HG03039 (cell line): ENCODE measurements at regions not wholly inside any gene's neighbourhood (a gene's known extent, or its start where the extent isn't known, plus 50 kb on each side); places are given as distances from the start of the nearest gene placed in this dataset.

Experiments
- ATAC-seq: cut with Tn5 transposase; IDR thresholded peaks from one replicate; pipeline ENCODE4 v1.9.1; 2021; ENCODE audit warnings: mild to moderate bottlenecking, moderate library complexity; ENCODE audit not compliant: unreplicated experiment

GRCh38 chr2:65864619-65865018 lies 432.2 kb upstream of the SPRED2 start:
- no peak for ATAC-seq

DNA sequence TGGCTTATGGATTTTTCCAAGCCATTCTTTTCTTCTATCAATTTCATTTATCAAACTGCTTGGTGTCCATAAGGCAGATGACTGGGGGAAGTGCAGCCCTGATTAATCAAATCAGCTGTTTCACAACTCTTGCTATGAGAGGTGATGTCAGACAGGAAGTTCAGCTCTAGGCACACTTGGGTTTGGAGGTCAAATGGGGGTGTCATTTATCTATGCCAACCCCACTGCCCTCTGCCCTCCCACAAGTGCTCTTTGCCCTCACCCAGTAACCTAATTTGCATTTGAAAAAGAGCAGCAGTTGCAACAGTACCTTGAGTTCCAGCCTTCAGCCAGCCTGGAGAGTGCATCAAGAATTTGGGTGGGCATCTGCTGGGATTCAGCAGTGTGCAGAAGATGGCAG lies 431.3 kb upstream of the SPRED2 start:
- ATAC-seq = no peak

- no peak for ATAC-seq
Measured at GRCh38 chr2:65856928-65857327, 424.5 kb upstream of the SPRED2 start.

DNA sequence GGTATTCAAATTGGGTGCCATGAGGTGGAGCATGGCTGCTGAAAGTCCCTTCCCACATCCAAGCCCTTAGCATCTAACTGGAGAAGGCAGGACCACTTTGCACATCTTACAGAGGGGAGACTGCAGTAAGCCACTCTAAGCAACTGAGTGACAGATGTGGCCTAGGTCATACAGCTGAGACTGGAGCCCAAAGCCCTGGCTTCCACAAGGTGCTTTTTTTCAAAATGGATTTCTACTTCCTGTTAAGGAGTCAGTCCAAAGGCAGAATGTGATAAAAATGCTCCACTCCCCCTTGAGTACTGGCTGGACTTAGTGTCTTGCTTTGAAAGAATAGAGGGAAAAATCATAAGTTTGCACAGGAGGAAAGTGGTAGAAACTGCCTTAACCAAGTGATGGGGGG lies 424.0 kb upstream of the SPRED2 start:
- ATAC-seq = no peak

DNA sequence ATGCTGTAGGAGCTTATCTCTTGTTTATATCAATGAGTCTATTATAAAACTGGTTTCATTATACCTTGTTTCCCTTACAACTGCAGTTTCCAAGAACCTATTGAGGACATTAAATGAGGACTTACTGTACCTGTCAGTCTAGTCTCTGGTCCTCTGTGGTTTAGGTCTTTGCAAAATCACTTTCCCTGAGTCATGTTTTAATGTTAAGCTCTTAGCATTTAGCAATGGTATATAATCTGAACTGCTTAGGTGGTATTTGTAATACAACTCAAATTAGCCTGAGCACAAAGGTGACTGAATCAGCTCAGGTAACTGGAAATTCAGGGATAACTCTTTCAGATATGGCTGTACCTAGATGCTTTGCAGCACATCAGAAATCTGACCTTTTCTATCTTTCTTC lies 418.3 kb upstream of the SPRED2 start:
- ATAC-seq = no peak

DNA sequence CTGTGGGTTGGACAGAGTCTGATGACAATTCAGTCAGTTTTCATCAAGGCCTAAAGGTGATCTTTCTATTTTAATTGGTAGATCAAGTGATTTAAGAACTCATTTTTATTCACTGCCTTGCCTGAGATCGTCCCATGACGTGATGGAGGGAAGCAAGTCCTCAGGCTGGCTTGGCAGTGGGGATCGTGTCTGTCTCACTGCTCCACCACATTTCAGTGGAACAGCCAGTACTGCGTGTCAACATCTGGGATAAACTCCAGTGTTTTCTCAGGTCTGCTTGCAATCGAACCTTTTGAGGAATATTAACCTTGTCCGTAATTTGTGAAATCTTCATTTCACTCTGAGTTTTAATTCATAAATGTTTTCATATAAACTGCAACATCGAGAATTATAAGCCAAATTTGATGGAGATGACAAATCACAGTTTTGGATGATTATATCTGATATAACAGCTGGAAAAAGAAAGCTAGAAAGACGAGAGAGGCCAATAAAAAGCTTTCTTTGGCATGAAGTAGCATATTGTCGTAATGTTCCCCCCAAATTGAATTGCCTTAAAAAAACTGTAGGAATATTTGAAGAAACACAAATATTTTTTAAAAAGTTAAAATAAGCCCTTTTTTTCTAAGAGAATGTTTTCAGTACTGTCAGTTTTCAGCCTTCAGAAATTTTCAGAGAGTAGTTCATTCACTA lies 414.7 kb upstream of the SPRED2 start:
- no peak for ATAC-seq

- no peak for ATAC-seq
Measured at GRCh38 chr2:65845442-65846182, 413.2 kb upstream of the SPRED2 start.

- no peak for ATAC-seq
Measured at GRCh38 chr2:65842104-65842503, 409.7 kb upstream of the SPRED2 start.

GRCh38 chr2:65835975-65836549 lies 403.7 kb upstream of the SPRED2 start:
- no peak for ATAC-seq

- no peak for ATAC-seq
Measured at GRCh38 chr2:65834771-65835475, 402.5 kb upstream of the SPRED2 start.

GRCh38 chr2:65834062-65834461 lies 401.7 kb upstream of the SPRED2 start:
- ATAC-seq = no peak

DNA sequence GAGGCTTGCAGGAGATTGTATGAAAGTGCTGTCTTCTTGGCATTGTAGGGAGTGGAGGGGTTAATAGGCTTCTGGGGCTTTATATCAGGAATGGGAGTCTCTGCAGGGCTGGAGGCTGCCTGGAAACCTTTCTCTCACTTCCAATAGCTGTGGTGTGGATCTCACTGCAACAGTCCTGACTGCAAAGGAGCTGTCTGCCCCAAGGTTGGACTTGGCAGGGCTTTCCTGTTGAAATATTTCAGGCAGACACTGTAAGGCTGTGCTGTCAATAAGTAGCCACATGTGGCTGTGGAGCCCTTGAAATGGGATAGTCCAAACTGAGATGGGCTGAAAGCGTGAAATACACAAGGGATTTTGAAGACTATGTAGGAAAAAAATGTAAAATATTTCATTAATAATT lies 399.1 kb upstream of the SPRED2 start:
- no peak for ATAC-seq

DNA sequence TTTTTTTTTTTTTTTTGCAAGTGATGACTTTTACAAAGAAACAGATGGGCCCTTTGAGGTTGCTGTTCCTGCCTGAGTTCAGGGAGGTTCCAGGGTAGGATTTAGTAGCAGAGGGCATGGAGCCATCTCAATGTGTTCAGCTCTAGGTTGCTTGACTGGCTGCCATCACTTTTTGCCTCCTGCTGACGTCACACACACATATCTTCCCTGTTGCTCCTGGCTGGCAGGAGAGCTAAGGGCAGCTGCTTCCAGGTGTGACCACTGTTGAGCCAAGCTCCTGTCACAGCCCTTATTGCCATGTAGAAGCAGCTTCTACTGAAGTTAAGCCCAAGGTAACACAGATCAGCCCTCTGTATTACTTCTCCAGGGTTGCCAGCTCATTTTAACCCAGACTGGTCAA lies 394.2 kb upstream of the SPRED2 start:
- no peak for ATAC-seq

DNA sequence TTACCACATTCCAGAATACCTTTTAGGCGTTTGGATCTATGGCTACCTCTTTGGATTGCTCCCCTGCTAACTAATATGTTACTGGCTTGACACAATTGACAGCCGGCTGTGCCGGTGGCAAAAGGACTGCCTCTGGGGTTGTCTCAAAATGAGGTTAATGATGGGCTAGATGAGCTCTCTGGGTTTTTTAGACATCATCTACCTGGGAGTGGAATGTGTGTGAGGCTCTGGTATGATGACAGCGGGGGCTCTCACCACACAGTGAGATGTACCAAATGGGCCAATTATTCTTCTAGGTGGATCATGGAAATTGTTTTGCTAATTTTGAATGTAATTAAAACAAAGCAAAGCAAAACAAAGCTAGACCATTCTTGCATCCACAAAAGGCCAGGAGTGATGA lies 391.1 kb upstream of the SPRED2 start:
- ATAC-seq = no peak

DNA sequence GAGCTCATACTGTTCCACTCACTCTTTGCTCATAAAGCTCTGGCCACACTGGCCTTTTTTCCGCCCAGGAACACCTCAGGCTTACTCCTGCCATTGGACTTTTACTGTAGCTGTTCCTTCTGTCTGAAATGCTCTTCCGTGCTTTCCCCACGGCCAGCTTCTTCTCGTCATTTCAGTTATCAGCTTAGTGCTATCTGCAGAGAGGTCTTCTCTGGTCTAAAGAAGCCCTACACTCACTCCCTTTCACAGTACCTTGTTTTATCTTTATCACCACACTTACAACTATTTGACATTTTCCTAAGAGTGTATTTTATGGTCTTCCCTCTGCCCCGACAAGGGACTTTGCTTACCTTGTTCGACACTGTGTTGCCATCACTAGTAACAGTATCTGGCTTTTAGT lies 388.1 kb upstream of the SPRED2 start:
- no peak for ATAC-seq

DNA sequence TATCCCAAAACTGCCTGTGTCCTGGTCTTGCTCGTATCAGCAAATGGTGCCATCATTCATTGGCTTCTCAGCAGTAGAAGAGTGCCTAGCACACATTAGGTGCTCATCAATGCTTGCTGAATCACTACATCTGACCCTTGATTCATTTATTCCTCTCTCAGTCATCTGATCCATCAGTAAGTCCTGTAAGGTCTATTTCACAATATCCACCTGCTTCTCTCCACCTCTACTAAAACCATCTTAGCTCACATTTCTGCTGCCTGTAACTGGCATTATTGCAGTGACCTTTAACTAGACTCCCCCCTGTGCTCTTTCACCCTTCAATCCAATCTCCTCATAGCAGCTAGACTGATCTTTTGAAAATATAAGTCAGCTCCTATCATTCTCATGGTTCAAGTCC lies 387.6 kb upstream of the SPRED2 start:
- ATAC-seq = no peak

- no peak for ATAC-seq
Measured at GRCh38 chr2:65818873-65819451, 386.6 kb upstream of the SPRED2 start.

DNA sequence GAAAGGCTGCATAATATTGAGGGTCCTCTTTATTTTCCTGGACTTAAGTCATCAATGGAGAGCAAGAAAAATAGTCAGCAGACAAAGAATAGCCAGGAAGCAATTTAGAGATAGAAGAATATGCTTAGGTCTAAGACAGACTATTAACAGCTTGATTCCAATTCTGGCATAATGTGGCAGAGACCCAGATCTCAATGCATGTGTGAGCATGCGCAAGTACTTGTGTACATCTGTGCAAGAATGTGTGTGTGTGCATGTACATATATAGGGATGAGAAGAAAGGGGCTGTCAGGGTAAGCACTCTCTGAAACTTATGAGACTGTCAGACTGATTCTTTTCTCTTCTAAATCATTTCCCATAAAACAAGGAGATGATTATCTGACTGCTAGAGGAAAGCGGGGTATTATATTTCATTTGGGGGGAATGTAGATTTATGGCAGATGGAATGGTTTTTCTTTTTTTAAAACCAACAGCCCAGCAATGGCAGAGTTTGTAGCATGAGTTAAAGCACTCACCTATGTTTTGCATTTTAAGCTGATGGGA lies 381.3 kb upstream of the SPRED2 start:
- no peak for ATAC-seq

DNA sequence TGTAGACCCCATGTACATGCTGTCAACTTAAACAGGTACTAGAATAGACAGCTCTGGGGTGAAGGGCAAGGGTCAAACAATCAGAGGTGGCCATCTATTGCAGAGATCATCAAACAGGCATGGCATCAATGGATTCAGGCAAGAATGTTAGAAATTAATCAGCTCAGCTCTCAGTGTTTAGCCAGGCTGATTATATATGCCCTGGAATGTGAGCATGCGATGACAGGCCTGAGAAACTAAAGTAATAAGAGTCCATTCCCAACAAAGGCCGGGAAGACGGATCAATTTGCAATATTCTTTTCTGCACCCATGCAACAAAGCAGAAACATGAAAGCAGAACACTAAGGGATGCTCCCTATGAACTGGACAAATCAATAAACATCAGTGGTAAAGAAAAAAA lies 380.5 kb upstream of the SPRED2 start:
- no peak for ATAC-seq

DNA sequence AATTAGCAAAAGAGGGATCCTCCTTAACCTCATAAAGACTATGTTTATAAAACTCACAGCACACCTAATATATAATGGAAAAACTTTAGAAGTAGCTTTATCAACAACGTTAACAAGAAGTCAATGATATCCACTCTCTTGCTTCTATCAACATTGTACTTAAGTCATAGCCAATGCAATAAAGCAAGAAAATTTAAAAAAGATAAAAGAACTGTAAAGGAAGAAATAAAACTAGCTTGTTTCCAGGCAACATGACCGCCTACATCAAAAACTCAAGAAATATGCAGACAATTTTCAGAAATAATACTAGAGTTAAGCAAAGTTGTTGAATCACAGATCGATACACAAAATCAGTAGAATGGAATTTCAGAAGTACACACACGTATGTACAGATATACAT lies 375.5 kb upstream of the SPRED2 start:
- no peak for ATAC-seq

- ATAC-seq = no peak
Measured at GRCh38 chr2:65804777-65805176, 372.4 kb upstream of the SPRED2 start.
